ENCODE measurements at regions not wholly inside any gene's neighbourhood (a gene's known extent, or its start where the extent isn't known, plus 50 kb on each side); places are given as distances from the start of the nearest gene placed in this dataset.

DNA sequence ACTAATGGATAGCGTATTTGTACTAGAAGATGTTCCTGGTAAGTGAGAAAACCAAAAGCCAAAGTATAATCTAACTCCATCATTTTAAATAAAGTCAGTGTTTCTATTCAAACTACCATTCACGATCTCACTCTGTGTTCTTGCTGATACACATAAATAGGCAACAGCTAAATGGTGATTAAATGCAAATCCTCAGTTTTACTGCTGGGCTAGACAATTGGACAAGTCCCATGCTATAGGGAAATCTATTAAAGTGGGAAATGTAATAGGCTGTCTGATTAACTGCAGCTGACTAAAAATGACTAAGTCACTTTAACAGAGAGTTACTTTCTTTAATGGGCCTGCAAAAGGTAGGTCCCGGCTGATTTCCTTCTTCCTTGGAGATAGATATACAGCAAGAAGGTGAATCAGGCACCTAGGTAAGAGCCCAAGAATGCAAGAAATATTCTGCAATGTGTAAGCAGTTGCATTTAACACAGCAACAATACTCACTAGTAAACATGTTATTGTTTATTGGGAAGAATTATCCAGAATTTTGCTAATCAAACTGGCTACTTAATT lies 298.4 kb downstream of the SLITRK6 start:
- no peak for TF ChIP-seq EZH2 (IDR thresholded peaks at IDR 0.05)
- TF ChIP-seq, protein P1, sequence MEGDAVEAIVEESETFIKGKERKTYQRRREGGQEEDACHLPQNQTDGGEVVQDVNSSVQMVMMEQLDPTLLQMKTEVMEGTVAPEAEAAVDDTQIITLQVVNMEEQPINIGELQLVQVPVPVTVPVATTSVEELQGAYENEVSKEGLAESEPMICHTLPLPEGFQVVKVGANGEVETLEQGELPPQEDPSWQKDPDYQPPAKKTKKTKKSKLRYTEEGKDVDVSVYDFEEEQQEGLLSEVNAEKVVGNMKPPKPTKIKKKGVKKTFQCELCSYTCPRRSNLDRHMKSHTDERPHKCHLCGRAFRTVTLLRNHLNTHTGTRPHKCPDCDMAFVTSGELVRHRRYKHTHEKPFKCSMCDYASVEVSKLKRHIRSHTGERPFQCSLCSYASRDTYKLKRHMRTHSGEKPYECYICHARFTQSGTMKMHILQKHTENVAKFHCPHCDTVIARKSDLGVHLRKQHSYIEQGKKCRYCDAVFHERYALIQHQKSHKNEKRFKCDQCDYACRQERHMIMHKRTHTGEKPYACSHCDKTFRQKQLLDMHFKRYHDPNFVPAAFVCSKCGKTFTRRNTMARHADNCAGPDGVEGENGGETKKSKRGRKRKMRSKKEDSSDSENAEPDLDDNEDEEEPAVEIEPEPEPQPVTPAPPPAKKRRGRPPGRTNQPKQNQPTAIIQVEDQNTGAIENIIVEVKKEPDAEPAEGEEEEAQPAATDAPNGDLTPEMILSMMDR (IDR thresholded peaks at IDR 0.05) = no peak
